ENCODE measurements at regions not wholly inside any gene's neighbourhood (a gene's known extent, or its start where the extent isn't known, plus 50 kb on each side); places are given as distances from the start of the nearest gene placed in this dataset.
A peak's percentile ranks its signal among the peaks of the same experiment; 100 is the strongest.

DNA sequence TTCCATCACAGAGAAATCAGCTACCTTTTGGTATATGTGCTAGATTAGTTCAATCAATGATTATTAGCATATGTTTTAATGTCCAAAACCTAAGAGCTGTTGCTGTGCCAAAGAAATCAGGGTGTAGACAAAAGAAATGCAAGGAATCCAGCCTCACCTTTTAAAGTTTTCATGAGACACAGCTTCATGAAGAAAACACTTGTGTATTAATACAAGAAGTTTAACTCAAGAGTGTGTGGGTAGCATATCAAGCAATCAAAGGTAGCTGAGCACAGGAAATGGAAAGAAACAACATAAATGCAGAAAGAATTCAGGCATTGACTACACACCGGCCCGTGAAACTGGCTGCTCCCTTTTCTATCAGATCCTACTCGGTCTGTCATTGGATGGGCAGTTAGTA lies 76.0 kb upstream of the CAV2 start:
- Histone ChIP-seq H3K36me3 (no peaks in the 10 kb centered on the region), H3K27ac (no peak overlapping the region), H3K4me1 (peaks cover 0 to 12% (median 9%) of the 10 kb centered on the region in 3 donors), H3K27me3 (no peaks in the 10 kb centered on the region), H3K9me3 (no peaks in the 10 kb centered on the region), H3K4me3 (no peak overlapping the region)
- intact Hi-C loops (cut with DNase I): no loop called here
- FAIRE-seq (no peak), DNase-seq (no peak), ATAC-seq (no peak)
- TF ChIP-seq, protein P1, sequence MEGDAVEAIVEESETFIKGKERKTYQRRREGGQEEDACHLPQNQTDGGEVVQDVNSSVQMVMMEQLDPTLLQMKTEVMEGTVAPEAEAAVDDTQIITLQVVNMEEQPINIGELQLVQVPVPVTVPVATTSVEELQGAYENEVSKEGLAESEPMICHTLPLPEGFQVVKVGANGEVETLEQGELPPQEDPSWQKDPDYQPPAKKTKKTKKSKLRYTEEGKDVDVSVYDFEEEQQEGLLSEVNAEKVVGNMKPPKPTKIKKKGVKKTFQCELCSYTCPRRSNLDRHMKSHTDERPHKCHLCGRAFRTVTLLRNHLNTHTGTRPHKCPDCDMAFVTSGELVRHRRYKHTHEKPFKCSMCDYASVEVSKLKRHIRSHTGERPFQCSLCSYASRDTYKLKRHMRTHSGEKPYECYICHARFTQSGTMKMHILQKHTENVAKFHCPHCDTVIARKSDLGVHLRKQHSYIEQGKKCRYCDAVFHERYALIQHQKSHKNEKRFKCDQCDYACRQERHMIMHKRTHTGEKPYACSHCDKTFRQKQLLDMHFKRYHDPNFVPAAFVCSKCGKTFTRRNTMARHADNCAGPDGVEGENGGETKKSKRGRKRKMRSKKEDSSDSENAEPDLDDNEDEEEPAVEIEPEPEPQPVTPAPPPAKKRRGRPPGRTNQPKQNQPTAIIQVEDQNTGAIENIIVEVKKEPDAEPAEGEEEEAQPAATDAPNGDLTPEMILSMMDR (IDR thresholded peaks at IDR 0.05): no peak
- 83 to 92% methylated on average over 3 of the region's 3 CpGs for WGBS, 2 donors

DNA sequence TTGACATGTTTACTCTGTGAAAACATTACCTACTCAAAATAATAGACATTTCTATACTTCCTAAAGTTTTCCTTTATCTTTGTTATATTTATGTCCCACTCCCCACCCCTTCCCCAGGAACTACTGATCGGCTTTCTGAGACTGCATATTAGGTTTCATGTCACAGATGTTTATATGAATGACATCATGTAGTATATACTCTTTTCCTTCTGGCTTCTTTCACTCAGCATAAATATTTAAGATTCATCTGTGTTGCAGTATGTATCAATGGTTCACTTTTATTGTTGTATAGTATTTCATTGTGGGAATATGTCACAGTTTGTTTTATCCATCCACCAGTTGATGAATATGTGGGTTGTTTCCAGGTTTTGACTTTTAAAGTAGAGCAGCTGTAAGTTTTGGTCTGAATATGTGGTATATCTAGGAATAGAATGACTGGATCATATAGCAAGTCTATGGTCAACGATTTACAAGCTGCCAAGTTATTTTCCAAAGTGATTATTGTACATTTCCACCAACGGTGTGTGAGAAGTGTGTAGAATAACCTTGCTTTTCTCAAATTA lies 73.8 kb upstream of the CAV2 start:
- 82 to 83% methylated on average over 3 of the region's 3 CpGs for WGBS, 2 donors
- no peaks in the 10 kb centered on the region for H3K9me3 ChIP-seq
- DNase-seq (no peak), FAIRE-seq (no peak), ATAC-seq (no peak)
- TF ChIP-seq, protein P1 (IDR thresholded peaks at IDR 0.05): no peak
- H3K27me3 ChIP-seq: no peaks in the 10 kb centered on the region
- peaks cover 0 to 12% (median 9%) of the 10 kb centered on the region in 3 donors for H3K4me1 ChIP-seq
- H3K36me3 ChIP-seq: no peaks in the 10 kb centered on the region
- no peak overlapping the region for H3K4me3 ChIP-seq
- intact Hi-C loops (cut with DNase I): no loop called here
- H3K27ac ChIP-seq: no peak overlapping the region

DNA sequence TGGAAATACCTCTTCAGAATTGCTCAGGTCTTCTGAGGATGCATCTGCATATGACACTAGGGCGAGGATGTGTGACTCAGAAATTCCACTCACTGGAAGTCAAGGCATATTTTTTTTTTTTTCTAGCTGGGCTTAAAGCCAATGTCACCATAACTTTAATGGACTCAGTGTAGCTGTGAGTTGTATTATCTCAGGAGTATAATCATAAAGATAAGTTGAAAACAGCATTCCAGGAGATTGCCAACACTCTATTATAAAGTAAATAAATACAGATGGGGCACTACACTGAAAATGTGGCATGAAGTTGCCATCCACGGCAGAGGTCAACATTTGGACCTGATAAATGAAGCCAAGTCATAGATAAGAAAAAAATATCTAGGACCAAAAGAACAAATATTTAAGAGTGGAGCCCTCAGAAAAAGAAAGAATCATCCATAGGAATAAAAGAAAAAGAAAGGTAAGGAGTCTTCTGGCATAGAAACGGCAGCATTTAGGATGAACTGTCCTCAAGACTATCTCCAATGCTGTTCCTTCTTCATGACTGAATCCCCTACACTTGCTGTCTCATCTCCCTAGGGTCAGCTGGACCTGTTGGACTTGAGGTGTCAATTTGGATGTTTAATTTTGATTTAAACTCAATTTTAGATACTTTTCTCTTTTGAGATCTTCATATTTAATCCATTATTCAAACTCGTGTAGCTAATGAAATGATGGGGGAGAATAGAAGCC lies 72.9 kb upstream of the CAV2 start:
- TF ChIP-seq, protein P1 (IDR thresholded peaks at IDR 0.05): no peak
- H3K9me3 ChIP-seq: no peaks in the 10 kb centered on the region
- no peaks in the 10 kb centered on the region for H3K36me3 ChIP-seq
- DNase-seq: no peak
- H3K4me3 ChIP-seq: no peak overlapping the region
- peak; percentile 80 to 88 (median 86) for ATAC-seq
- no peaks in the 10 kb centered on the region for H3K27me3 ChIP-seq
- H3K4me1 ChIP-seq: peaks cover 0 to 12% (median 9%) of the 10 kb centered on the region in 3 donors
- intact Hi-C loops (cut with DNase I): no loop called here
- 27 to 39% methylated on average over 4 of the region's 4 CpGs for WGBS, 2 donors
- peak; percentile 93 for FAIRE-seq
- H3K27ac ChIP-seq: no peak overlapping the region

DNA sequence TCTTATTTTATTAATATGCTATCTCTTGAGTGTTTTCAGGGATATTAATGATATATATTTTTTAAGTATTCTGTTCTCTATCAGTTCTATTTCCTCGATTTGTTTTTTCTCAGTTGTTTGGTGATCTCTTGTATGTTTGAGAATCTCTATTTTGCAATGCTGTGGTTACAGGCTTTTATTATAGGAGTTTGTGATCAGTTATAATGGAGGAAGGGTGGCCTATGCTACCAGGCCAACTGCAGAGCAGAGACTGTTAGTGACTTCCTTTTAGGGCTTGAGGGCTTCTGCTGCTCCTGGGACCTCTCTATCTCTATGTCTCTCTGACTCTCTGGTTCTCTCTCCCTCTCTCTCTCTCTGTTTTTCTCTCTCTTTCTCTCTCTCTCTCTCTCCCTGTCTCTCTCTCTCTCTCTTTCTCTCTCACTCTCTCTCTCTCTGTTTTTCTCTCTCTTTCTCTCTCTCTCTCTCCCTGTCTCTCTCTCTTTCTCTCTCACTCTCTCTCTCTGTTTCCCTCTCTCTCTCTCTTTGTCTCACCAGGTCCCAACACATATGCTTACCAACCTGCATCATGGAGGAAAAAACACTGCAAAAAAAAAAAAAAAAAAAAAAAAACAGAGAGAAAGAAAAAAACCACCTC lies 69.4 kb upstream of the CAV2 start:
- peaks cover 0 to 15% (median 12%) of the 10 kb centered on the region in 3 donors for H3K4me1 ChIP-seq
- DNase-seq (no peak), ATAC-seq (no peak), FAIRE-seq (no peak)
- WGBS, 2 donors: 74 to 84% methylated on average over 1 of the region's 1 CpG
- no peaks in the 10 kb centered on the region for H3K9me3 ChIP-seq
- intact Hi-C loops (cut with DNase I): no loop called here
- no peaks in the 10 kb centered on the region for H3K36me3 ChIP-seq
- H3K27ac ChIP-seq: no peak overlapping the region
- no peaks in the 10 kb centered on the region for H3K27me3 ChIP-seq
- TF ChIP-seq, protein P1 (IDR thresholded peaks at IDR 0.05): no peak
- H3K4me3 ChIP-seq: no peak overlapping the region
